ENCODE measurements at regions not wholly inside any gene's neighbourhood (a gene's known extent, or its start where the extent isn't known, plus 50 kb on each side); places are given as distances from the start of the nearest gene placed in this dataset.

- no peak overlapping the region for H3K4me3 ChIP-seq (ENCODE audit: control insufficient read depth, low read depth, low read length)
- TF ChIP-seq CTCF (IDR thresholded peaks at IDR 0.05; ENCODE audit: control insufficient read depth, insufficient read depth, low read depth, low read length, missing control alignments): no peak
- no peak for DNase-seq (ENCODE audit: low read depth)
These were observed 802.5 kb upstream of the DPPA4 start for GRCh38 chr3:110139821-110140220.

GRCh38 chr3:110149763-110150162 is 812.4 kb upstream of the DPPA4 start:
- H3K4me3 ChIP-seq (ENCODE audit: control insufficient read depth, low read depth, low read length): no peak overlapping the region
- no peak for TF ChIP-seq CTCF (IDR thresholded peaks at IDR 0.05; ENCODE audit: control insufficient read depth, insufficient read depth, low read depth, low read length, missing control alignments)
- no peak for DNase-seq (ENCODE audit: low read depth)

- TF ChIP-seq CTCF (IDR thresholded peaks at IDR 0.05; ENCODE audit: control insufficient read depth, insufficient read depth, low read depth, low read length, missing control alignments): no peak
- DNase-seq (ENCODE audit: low read depth): no peak
- H3K4me3 ChIP-seq (ENCODE audit: control insufficient read depth, low read depth, low read length): no peak overlapping the region
These were observed 819.9 kb upstream of the DPPA4 start for GRCh38 chr3:110157221-110157620.

GRCh38 chr3:110164632-110165369 is 827.5 kb upstream of the DPPA4 start:
- TF ChIP-seq CTCF (IDR thresholded peaks at IDR 0.05; ENCODE audit: control insufficient read depth, insufficient read depth, low read depth, low read length, missing control alignments): no peak
- no peak for DNase-seq (ENCODE audit: low read depth)
- no peak overlapping the region for H3K4me3 ChIP-seq (ENCODE audit: control insufficient read depth, low read depth, low read length)

GRCh38 chr3:110165370-110165743 is 828.0 kb upstream of the DPPA4 start:
- H3K4me3 ChIP-seq (ENCODE audit: control insufficient read depth, low read depth, low read length): no peak overlapping the region
- DNase-seq (ENCODE audit: low read depth): no peak
- no peak for TF ChIP-seq CTCF (IDR thresholded peaks at IDR 0.05; ENCODE audit: control insufficient read depth, insufficient read depth, low read depth, low read length, missing control alignments)

- TF ChIP-seq CTCF (IDR thresholded peaks at IDR 0.05; ENCODE audit: control insufficient read depth, insufficient read depth, low read depth, low read length, missing control alignments): no peak
- H3K4me3 ChIP-seq (ENCODE audit: control insufficient read depth, low read depth, low read length): no peak overlapping the region
- no peak for DNase-seq (ENCODE audit: low read depth)
These were observed 828.4 kb upstream of the DPPA4 start for GRCh38 chr3:110165753-110166152.
